ENCODE measurements at regions not wholly inside any gene's neighbourhood (a gene's known extent, or its start where the extent isn't known, plus 50 kb on each side); places are given as distances from the start of the nearest gene placed in this dataset.

DNA sequence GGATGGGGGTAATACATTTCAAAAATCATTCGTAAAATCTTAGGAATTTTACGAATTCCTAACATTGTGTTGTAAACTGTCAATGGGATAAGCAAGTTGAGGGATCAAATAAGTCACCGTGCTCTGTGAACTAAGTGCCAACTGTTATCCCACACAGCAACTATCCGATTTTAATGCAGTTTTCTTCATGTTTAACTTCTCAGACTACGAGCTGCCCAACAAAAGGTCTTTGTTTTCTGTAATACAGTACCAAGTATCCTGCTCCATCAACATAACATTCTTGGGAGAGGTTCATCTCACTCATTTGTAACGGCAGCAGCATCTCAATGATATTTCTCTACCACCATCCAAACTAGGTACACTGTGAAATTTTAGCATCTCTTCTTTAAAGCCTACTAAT, 654.1 kb upstream of the LMCD1 start:
- H3K56ac ChIP-seq (ENCODE audit: extremely low read depth, insufficient read depth, low read length), result no peak overlapping the region
- no peak overlapping the region for H3K4ac ChIP-seq (ENCODE audit: low read depth, low read length)
- POLR2A ChIA-PET (ENCODE audit: unreplicated experiment), result no interaction called here
- no peak overlapping the region for H2BK120ac ChIP-seq (ENCODE audit: low read depth, low read length)
- no peak overlapping the region for H3K23ac ChIP-seq (ENCODE audit: low read depth, low read length)
- in situ Hi-C loops (cut with MboI; ENCODE audit: low sequenced_read_pairs) (no loop called here), dilution Hi-C loops (cut with HindIII; ENCODE audit: low sequenced_read_pairs, unreplicated experiment) (no loop called here), intact Hi-C loops (cut with micrococcal nuclease) (no loop called here)
- no peak overlapping the region for H3K18ac ChIP-seq (ENCODE audit: low read depth, low read length)
- H4K20me1 ChIP-seq (ENCODE audit: insufficient read depth, low read length), result no peaks in the 10 kb centered on the region
- no peak overlapping the region for H3K9ac ChIP-seq (ENCODE audit: low read depth, low read length)
- no peak for TF ChIP-seq BHLHE40 (IDR thresholded peaks at IDR 0.05; ENCODE audit: low read depth, low read length)
- no peak for TF ChIP-seq CHD1 (IDR thresholded peaks at IDR 0.05; ENCODE audit: low read depth, low read length)
- no peak for TF ChIP-seq SMC3 (IDR thresholded peaks at IDR 0.05; ENCODE audit: low read depth, low read length)
- TF ChIP-seq POLR2A (IDR thresholded peaks at IDR 0.05; ENCODE audit: low read depth, low read length), result no peak
- TF ChIP-seq, protein P1, sequence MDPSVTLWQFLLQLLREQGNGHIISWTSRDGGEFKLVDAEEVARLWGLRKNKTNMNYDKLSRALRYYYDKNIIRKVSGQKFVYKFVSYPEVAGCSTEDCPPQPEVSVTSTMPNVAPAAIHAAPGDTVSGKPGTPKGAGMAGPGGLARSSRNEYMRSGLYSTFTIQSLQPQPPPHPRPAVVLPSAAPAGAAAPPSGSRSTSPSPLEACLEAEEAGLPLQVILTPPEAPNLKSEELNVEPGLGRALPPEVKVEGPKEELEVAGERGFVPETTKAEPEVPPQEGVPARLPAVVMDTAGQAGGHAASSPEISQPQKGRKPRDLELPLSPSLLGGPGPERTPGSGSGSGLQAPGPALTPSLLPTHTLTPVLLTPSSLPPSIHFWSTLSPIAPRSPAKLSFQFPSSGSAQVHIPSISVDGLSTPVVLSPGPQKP (IDR thresholded peaks at IDR 0.05; ENCODE audit: borderline replicate concordance, low read depth, low read length), result no peak
- TF ChIP-seq MAFK (IDR thresholded peaks at IDR 0.05; ENCODE audit: low read depth, low read length), result no peak
- ATAC-seq (ENCODE audit: low read depth), result no peak
- no peak overlapping the region for H3K4me3 ChIP-seq (ENCODE audit: insufficient read depth, low read depth, low read length)
- no peak overlapping the region for H2BK15ac ChIP-seq (ENCODE audit: low read depth, low read length)
- H3K4me2 ChIP-seq (ENCODE audit: low read depth, low read length), result no peak overlapping the region
- CTCF ChIA-PET, result no interaction called here
- H2AK9ac ChIP-seq (replicated peaks; ENCODE audit: low read depth, low read length, poor library complexity), result no peak overlapping the region
- no peak overlapping the region for H3K14ac ChIP-seq (replicated peaks; ENCODE audit: low read depth, low read length)
- no peak overlapping the region for H2BK20ac ChIP-seq (ENCODE audit: low read depth, low read length)
- no peak overlapping the region for H2AFZ ChIP-seq (replicated peaks; ENCODE audit: low read length, poor library complexity)
- H2BK5ac ChIP-seq (ENCODE audit: low read depth, low read length, poor library complexity, severe bottlenecking), result no peak overlapping the region
- H3K79me1 ChIP-seq (ENCODE audit: low read depth in 1 of 2, low read length in 2 of 2), result no peaks in the 10 kb centered on the region
- H3K9me3 ChIP-seq (ENCODE audit: control insufficient read depth, insufficient read depth, low read length), result peaks cover 10% of the 10 kb centered on the region
- DNase-seq, result no peak
- H3K27ac ChIP-seq (ENCODE audit: insufficient read depth, low read length), result no peak overlapping the region
- no peak overlapping the region for H4K5ac ChIP-seq (ENCODE audit: low read depth, low read length)
- H4K91ac ChIP-seq (ENCODE audit: insufficient read depth, low read depth, low read length), result no peak overlapping the region
- no peaks in the 10 kb centered on the region for H3K27me3 ChIP-seq (ENCODE audit: control insufficient read depth, insufficient read depth, low read length)
- whole genome bisulfite sequencing, 2 experiments (ENCODE audit: extremely low coverage in 2 of 2, insufficient read length in 1 of 2), result no CpG with 5 or more reads among the region's 6 CpGs
- no TSS peak for BruUV-seq (replicated peaks)
- H2AK5ac ChIP-seq (ENCODE audit: low read depth, low read length), result no peak overlapping the region
- no peaks in the 10 kb centered on the region for H3K4me1 ChIP-seq (ENCODE audit: control insufficient read depth, insufficient read depth, low read length)
- no peaks in the 10 kb centered on the region for H3K36me3 ChIP-seq (ENCODE audit: control insufficient read depth, insufficient read depth, low read length)
- H3K9me1 ChIP-seq (ENCODE audit: insufficient read depth, low read length), result no peaks in the 10 kb centered on the region
- H4K8ac ChIP-seq (ENCODE audit: low read depth in 2 of 2, low read length in 2 of 2), result no peak overlapping the region

All from IMR-90 (cell line).